Chondrocyte (in vitro differentiated cells): ENCODE measurements at regions not wholly inside any gene's neighbourhood (a gene's known extent, or its start where the extent isn't known, plus 50 kb on each side); places are given as distances from the start of the nearest gene placed in this dataset.

ENCODE experiments used
- DNase-seq: peaks from one replicate; pipeline ENCODE4 v3.0.0; 2021; ENCODE audit warnings: mixed read lengths, low spot score
- H3K27ac Mint-ChIP-seq: one replicate; pipeline ENCODE4 v1.8.0; 2021; ENCODE audit warnings: mild to moderate bottlenecking, moderate library complexity, mixed read lengths; ENCODE audit not compliant: unreplicated experiment
- H3K27me3 Mint-ChIP-seq: 2 replicates; pipeline ENCODE4 v1.8.0; 2021; ENCODE audit warnings: low read depth, mixed read lengths
- H3K36me3 Mint-ChIP-seq: 2 replicates; pipeline ENCODE4 v1.8.0; 2021; ENCODE audit warnings: low read depth, mixed read lengths
- H3K4me1 Mint-ChIP-seq: 2 replicates; pipeline ENCODE4 v1.8.0; 2021; ENCODE audit warnings: low read depth, mild to moderate bottlenecking, mixed read lengths
- H3K4me3 Mint-ChIP-seq: one replicate; pipeline ENCODE4 v1.8.0; 2021; ENCODE audit warnings: mild to moderate bottlenecking, moderate library complexity, mixed read lengths; ENCODE audit not compliant: unreplicated experiment
- H3K9me3 Mint-ChIP-seq: 2 replicates; pipeline ENCODE4 v1.8.0; 2021; ENCODE audit warnings: low read depth, mixed read lengths
- TF ChIP-seq, protein P1 (sequence below): fragments of 200-600 bp; sonication (generic); IDR thresholded peaks from 2 replicates; pipeline ENCODE4 v1.5.0; 2021; ENCODE audit warnings: antibody characterized with exemption, mild to moderate bottlenecking, moderate library complexity

- H3K27ac Mint-ChIP-seq, result no peak overlapping the region
- no peak overlapping the region for H3K4me3 Mint-ChIP-seq
- no peaks in the 10 kb centered on the region for H3K4me1 Mint-ChIP-seq
- DNase-seq, result no peak
- peaks cover 7% of the 10 kb centered on the region for H3K9me3 Mint-ChIP-seq
- no peaks in the 10 kb centered on the region for H3K36me3 Mint-ChIP-seq
- H3K27me3 Mint-ChIP-seq, result peaks cover 6% of the 10 kb centered on the region
- TF ChIP-seq, protein P1, sequence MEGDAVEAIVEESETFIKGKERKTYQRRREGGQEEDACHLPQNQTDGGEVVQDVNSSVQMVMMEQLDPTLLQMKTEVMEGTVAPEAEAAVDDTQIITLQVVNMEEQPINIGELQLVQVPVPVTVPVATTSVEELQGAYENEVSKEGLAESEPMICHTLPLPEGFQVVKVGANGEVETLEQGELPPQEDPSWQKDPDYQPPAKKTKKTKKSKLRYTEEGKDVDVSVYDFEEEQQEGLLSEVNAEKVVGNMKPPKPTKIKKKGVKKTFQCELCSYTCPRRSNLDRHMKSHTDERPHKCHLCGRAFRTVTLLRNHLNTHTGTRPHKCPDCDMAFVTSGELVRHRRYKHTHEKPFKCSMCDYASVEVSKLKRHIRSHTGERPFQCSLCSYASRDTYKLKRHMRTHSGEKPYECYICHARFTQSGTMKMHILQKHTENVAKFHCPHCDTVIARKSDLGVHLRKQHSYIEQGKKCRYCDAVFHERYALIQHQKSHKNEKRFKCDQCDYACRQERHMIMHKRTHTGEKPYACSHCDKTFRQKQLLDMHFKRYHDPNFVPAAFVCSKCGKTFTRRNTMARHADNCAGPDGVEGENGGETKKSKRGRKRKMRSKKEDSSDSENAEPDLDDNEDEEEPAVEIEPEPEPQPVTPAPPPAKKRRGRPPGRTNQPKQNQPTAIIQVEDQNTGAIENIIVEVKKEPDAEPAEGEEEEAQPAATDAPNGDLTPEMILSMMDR, result no peak
These were observed 315.8 kb upstream of the TPK1 start for GRCh38 chr7:145151676-145152075.

DNA sequence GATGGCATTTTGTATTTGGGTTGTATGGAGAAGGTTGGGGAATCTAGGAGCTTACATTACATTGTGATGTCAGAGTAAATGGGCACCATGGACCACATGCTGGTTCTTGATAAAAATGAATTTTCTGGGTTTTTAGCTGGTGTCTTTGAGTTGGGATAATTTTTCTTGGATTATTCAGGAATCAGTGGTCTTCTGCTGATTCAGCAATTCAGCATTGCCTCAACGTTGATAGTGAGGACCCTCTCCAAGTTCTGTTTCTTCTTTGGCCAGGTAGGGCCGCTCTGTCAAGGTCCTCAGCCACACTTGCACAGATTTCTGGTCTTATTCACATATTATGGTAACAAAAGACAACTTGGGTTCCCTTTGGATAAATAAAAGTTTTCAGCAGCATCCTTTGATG is 312.0 kb upstream of the TPK1 start:
- Mint-ChIP-seq H3K9me3 (peaks cover 7% of the 10 kb centered on the region), H3K4me1 (no peaks in the 10 kb centered on the region), H3K36me3 (no peaks in the 10 kb centered on the region), H3K4me3 (no peak overlapping the region), H3K27ac (no peak overlapping the region), H3K27me3 (peaks cover 5% of the 10 kb centered on the region)
- no peak for DNase-seq
- TF ChIP-seq, protein P1, result no peak

DNA sequence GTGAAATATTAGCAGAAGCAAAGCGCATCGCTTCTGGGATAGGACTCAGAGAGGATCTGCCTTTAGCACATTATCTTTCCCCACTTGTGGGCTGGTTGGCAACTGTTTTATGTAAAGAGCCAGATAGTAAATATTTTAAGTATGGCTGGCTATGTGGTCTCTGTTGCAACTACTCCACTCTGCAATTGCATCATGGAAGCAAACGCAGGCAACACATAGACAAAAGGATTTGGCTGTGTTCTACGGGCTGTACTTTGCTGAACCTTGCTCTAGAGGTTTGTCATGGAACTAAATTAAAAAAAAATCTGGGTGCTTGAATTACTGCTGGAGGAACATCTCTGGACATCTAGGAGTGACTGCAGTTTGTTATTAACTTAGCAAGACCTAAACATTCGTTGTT is 307.8 kb upstream of the TPK1 start:
- DNase-seq, result no peak
- no peaks in the 10 kb centered on the region for H3K4me1 Mint-ChIP-seq
- no peak overlapping the region for H3K27ac Mint-ChIP-seq
- H3K4me3 Mint-ChIP-seq, result no peak overlapping the region
- TF ChIP-seq, protein P1, result no peak
- no peaks in the 10 kb centered on the region for H3K9me3 Mint-ChIP-seq
- H3K36me3 Mint-ChIP-seq, result no peaks in the 10 kb centered on the region
- H3K27me3 Mint-ChIP-seq, result no peaks in the 10 kb centered on the region

DNA sequence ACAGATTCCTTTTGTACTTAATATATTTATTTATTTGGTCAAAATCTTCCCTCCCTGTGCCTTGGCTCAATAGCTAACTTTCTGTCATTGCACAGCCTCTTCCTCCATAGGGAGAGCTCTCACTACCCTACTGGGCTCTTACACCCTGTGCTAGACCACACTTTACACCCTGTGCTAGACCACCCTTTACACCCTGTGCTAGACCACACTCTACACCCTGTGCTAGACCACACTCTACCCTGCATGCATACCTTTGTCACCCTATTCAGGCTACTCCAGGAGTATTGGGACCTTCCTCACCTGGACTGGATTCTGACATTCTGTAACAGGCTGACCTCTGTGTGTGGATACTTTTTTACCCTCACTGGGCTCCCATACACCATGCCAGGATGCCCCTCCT is 298.5 kb upstream of the TPK1 start:
- TF ChIP-seq, protein P1, result no peak
- Mint-ChIP-seq H3K4me3 (no peak overlapping the region), H3K36me3 (no peaks in the 10 kb centered on the region), H3K4me1 (no peaks in the 10 kb centered on the region), H3K9me3 (no peaks in the 10 kb centered on the region), H3K27ac (no peak overlapping the region), H3K27me3 (peaks cover 2% of the 10 kb centered on the region)
- no peak for DNase-seq

GRCh38 chr7:145123502-145123901 is 287.6 kb upstream of the TPK1 start:
- no peaks in the 10 kb centered on the region for H3K4me1 Mint-ChIP-seq
- H3K36me3 Mint-ChIP-seq, result no peaks in the 10 kb centered on the region
- no peaks in the 10 kb centered on the region for H3K27me3 Mint-ChIP-seq
- no peak for DNase-seq
- no peak overlapping the region for H3K4me3 Mint-ChIP-seq
- no peak overlapping the region for H3K27ac Mint-ChIP-seq
- H3K9me3 Mint-ChIP-seq, result peaks cover 23% of the 10 kb centered on the region
- TF ChIP-seq, protein P1, result no peak
